ENCODE measurements at regions not wholly inside any gene's neighbourhood (a gene's known extent, or its start where the extent isn't known, plus 50 kb on each side); places are given as distances from the start of the nearest gene placed in this dataset.

- Histone ChIP-seq H3K9me3 (ENCODE audit: control extremely low read depth in 1 of 5, control insufficient read depth in 4 of 5, insufficient read depth in 2 of 5, low read depth in 1 of 5, low read length in 4 of 5) (no peaks in the 10 kb centered on the region), H3K27ac (ENCODE audit: insufficient read depth in 1 of 2, low read depth in 1 of 2, low read length in 2 of 2, poor library complexity in 1 of 2, severe bottlenecking in 2 of 2) (no peak overlapping the region), H3K36me3 (ENCODE audit: control insufficient read depth in 4 of 4, insufficient read depth in 4 of 4, low read length in 3 of 4) (no peaks in the 10 kb centered on the region), H3K4me3 (ENCODE audit: control insufficient read depth in 1 of 7, extremely low read depth in 1 of 7, insufficient read depth in 4 of 7, low read depth in 2 of 7, low read length in 6 of 7) (no peak overlapping the region), H3K27me3 (replicated peaks in 2 of 5; ENCODE audit: control insufficient read depth in 4 of 5, insufficient read depth in 5 of 5, low read length in 4 of 5) (peaks cover 0 to 4% (median 0%) of the 10 kb centered on the region in 5 experiments), H3K4me1 (ENCODE audit: control extremely low read depth in 1 of 4, control insufficient read depth in 4 of 4, insufficient read depth in 4 of 4, low read length in 3 of 4) (no peaks in the 10 kb centered on the region)
- ChIA-PET POLR2A (no interaction called here), CTCF (interaction anchor here (1.8 kb wide), 1 partner anchor 10 kb away, joined by 10 read pairs; no protein-coding TSS in a partner anchor)
- DNase-seq: no peak
- 50% methylated on average over 2 of the region's 2 CpGs for WGBS (ENCODE audit: insufficient coverage)
Observed at GRCh38 chr1:224061436-224061835, 52.5 kb upstream of the FBXO28 start.

- ChIA-PET CTCF (no interaction called here), POLR2A (no interaction called here)
- no peaks in the 10 kb centered on the region for H3K36me3 ChIP-seq (ENCODE audit: control insufficient read depth in 4 of 4, insufficient read depth in 4 of 4, low read length in 3 of 4)
Observed at GRCh38 chr1:224059897-224060427, 53.9 kb upstream of the FBXO28 start.

GRCh38 chr1:224058303-224058702 is 55.6 kb upstream of the FBXO28 start:
- no peak overlapping the region for H3K27ac ChIP-seq (ENCODE audit: insufficient read depth in 1 of 2, low read depth in 1 of 2, low read length in 2 of 2, poor library complexity in 1 of 2, severe bottlenecking in 2 of 2)
- peaks cover 0 to 4% (median 0%) of the 10 kb centered on the region in 5 experiments for H3K27me3 ChIP-seq (replicated peaks in 2 of 5; ENCODE audit: control insufficient read depth in 4 of 5, insufficient read depth in 5 of 5, low read length in 4 of 5)
- no peaks in the 10 kb centered on the region for H3K36me3 ChIP-seq (ENCODE audit: control insufficient read depth in 4 of 4, insufficient read depth in 4 of 4, low read length in 3 of 4)
- DNase-seq: no peak
- H3K4me3 ChIP-seq (ENCODE audit: control insufficient read depth in 1 of 7, extremely low read depth in 1 of 7, insufficient read depth in 4 of 7, low read depth in 2 of 7, low read length in 6 of 7): no peak overlapping the region
- ChIA-PET CTCF (interaction anchor here (1.2 kb wide), 1 partner anchor 9 kb away, joined by 3 read pairs; no protein-coding TSS in a partner anchor), POLR2A (no interaction called here)
- no peaks in the 10 kb centered on the region for H3K9me3 ChIP-seq (ENCODE audit: control extremely low read depth in 1 of 5, control insufficient read depth in 4 of 5, insufficient read depth in 2 of 5, low read depth in 1 of 5, low read length in 4 of 5)
- 100% methylated on average over 4 of the region's 5 CpGs for WGBS (ENCODE audit: insufficient coverage)
- no peaks in the 10 kb centered on the region for H3K4me1 ChIP-seq (ENCODE audit: control extremely low read depth in 1 of 4, control insufficient read depth in 4 of 4, insufficient read depth in 4 of 4, low read length in 3 of 4)

More at GRCh38 chr1:224059897-224060427, 53.9 kb upstream of the FBXO28 start:
- H3K27ac ChIP-seq (ENCODE audit: insufficient read depth in 1 of 2, low read depth in 1 of 2, low read length in 2 of 2, poor library complexity in 1 of 2, severe bottlenecking in 2 of 2): no peak overlapping the region
- no peak overlapping the region for H3K4me3 ChIP-seq (ENCODE audit: control insufficient read depth in 1 of 7, extremely low read depth in 1 of 7, insufficient read depth in 4 of 7, low read depth in 2 of 7, low read length in 6 of 7)
- DNase-seq: no peak
- no peaks in the 10 kb centered on the region for H3K4me1 ChIP-seq (ENCODE audit: control extremely low read depth in 1 of 4, control insufficient read depth in 4 of 4, insufficient read depth in 4 of 4, low read length in 3 of 4)
- peaks cover 0 to 4% (median 0%) of the 10 kb centered on the region in 5 experiments for H3K27me3 ChIP-seq (replicated peaks in 2 of 5; ENCODE audit: control insufficient read depth in 4 of 5, insufficient read depth in 5 of 5, low read length in 4 of 5)
- WGBS (ENCODE audit: insufficient coverage): 96% methylated on average over 3 of the region's 6 CpGs
- H3K9me3 ChIP-seq (ENCODE audit: control extremely low read depth in 1 of 5, control insufficient read depth in 4 of 5, insufficient read depth in 2 of 5, low read depth in 1 of 5, low read length in 4 of 5): no peaks in the 10 kb centered on the region

- CTCF ChIA-PET: interaction anchor here (1.2 kb wide), 1 partner anchor 8 kb away, joined by 3 read pairs; no protein-coding TSS in a partner anchor
- Histone ChIP-seq H3K27me3 (replicated peaks in 2 of 5; ENCODE audit: control insufficient read depth in 4 of 5, insufficient read depth in 5 of 5, low read length in 4 of 5) (peaks cover 0 to 2% (median 0%) of the 10 kb centered on the region in 5 experiments), H3K4me3 (ENCODE audit: control insufficient read depth in 1 of 7, extremely low read depth in 1 of 7, insufficient read depth in 4 of 7, low read depth in 2 of 7, low read length in 6 of 7) (no peak overlapping the region), H3K36me3 (ENCODE audit: control insufficient read depth in 4 of 4, insufficient read depth in 4 of 4, low read length in 3 of 4) (no peaks in the 10 kb centered on the region), H3K4me1 (ENCODE audit: control extremely low read depth in 1 of 4, control insufficient read depth in 4 of 4, insufficient read depth in 4 of 4, low read length in 3 of 4) (no peaks in the 10 kb centered on the region), H3K27ac (ENCODE audit: insufficient read depth in 1 of 2, low read depth in 1 of 2, low read length in 2 of 2, poor library complexity in 1 of 2, severe bottlenecking in 2 of 2) (no peak overlapping the region), H3K9me3 (ENCODE audit: control extremely low read depth in 1 of 5, control insufficient read depth in 4 of 5, insufficient read depth in 2 of 5, low read depth in 1 of 5, low read length in 4 of 5) (no peaks in the 10 kb centered on the region)
- POLR2A ChIA-PET: no interaction called here
- no peak for DNase-seq
- 96% methylated on average over 3 of the region's 7 CpGs for WGBS (ENCODE audit: insufficient coverage)
Observed at GRCh38 chr1:224057461-224058199, 56.3 kb upstream of the FBXO28 start.

GRCh38 chr1:224054611-224055010 is 59.3 kb upstream of the FBXO28 start:
- no peak overlapping the region for H3K4me3 ChIP-seq (ENCODE audit: control insufficient read depth in 1 of 7, extremely low read depth in 1 of 7, insufficient read depth in 4 of 7, low read depth in 2 of 7, low read length in 6 of 7)
- no peaks in the 10 kb centered on the region for H3K36me3 ChIP-seq (ENCODE audit: control insufficient read depth in 4 of 4, insufficient read depth in 4 of 4, low read length in 3 of 4)
- no peaks in the 10 kb centered on the region for H3K4me1 ChIP-seq (ENCODE audit: control extremely low read depth in 1 of 4, control insufficient read depth in 4 of 4, insufficient read depth in 4 of 4, low read length in 3 of 4)
- ChIA-PET POLR2A (no interaction called here), CTCF (no interaction called here)
- no peak for DNase-seq
- WGBS (ENCODE audit: insufficient coverage): 93% methylated on average over 2 of the region's 3 CpGs
- no peak overlapping the region for H3K27ac ChIP-seq (ENCODE audit: insufficient read depth in 1 of 2, low read depth in 1 of 2, low read length in 2 of 2, poor library complexity in 1 of 2, severe bottlenecking in 2 of 2)
- H3K9me3 ChIP-seq (ENCODE audit: control extremely low read depth in 1 of 5, control insufficient read depth in 4 of 5, insufficient read depth in 2 of 5, low read depth in 1 of 5, low read length in 4 of 5): no peaks in the 10 kb centered on the region
- H3K27me3 ChIP-seq (replicated peaks in 2 of 5; ENCODE audit: control insufficient read depth in 4 of 5, insufficient read depth in 5 of 5, low read length in 4 of 5): peaks cover 0 to 2% (median 0%) of the 10 kb centered on the region in 5 experiments

GRCh38 chr1:224054012-224054411 is 59.9 kb upstream of the FBXO28 start:
- H3K36me3 ChIP-seq (ENCODE audit: control insufficient read depth in 4 of 4, insufficient read depth in 4 of 4, low read length in 3 of 4): no peaks in the 10 kb centered on the region
- no peak overlapping the region for H3K27ac ChIP-seq (ENCODE audit: insufficient read depth in 1 of 2, low read depth in 1 of 2, low read length in 2 of 2, poor library complexity in 1 of 2, severe bottlenecking in 2 of 2)
- ChIA-PET POLR2A (no interaction called here), CTCF (no interaction called here)
- H3K9me3 ChIP-seq (ENCODE audit: control extremely low read depth in 1 of 5, control insufficient read depth in 4 of 5, insufficient read depth in 2 of 5, low read depth in 1 of 5, low read length in 4 of 5): no peaks in the 10 kb centered on the region
- DNase-seq: peak in 2 of 3 donors; percentile 34 to 61
- H3K4me1 ChIP-seq (ENCODE audit: control extremely low read depth in 1 of 4, control insufficient read depth in 4 of 4, insufficient read depth in 4 of 4, low read length in 3 of 4): no peaks in the 10 kb centered on the region
- no peak overlapping the region for H3K4me3 ChIP-seq (ENCODE audit: control insufficient read depth in 1 of 7, extremely low read depth in 1 of 7, insufficient read depth in 4 of 7, low read depth in 2 of 7, low read length in 6 of 7)
- peaks cover 0 to 2% (median 0%) of the 10 kb centered on the region in 5 experiments for H3K27me3 ChIP-seq (replicated peaks in 2 of 5; ENCODE audit: control insufficient read depth in 4 of 5, insufficient read depth in 5 of 5, low read length in 4 of 5)
- WGBS (ENCODE audit: insufficient coverage): 11% methylated on average over 1 of the region's 2 CpGs

GRCh38 chr1:224053456-224053855 is 60.5 kb upstream of the FBXO28 start:
- no peak for DNase-seq
- Histone ChIP-seq H3K27me3 (replicated peaks in 2 of 5; ENCODE audit: control insufficient read depth in 4 of 5, insufficient read depth in 5 of 5, low read length in 4 of 5) (peaks cover 0 to 2% (median 0%) of the 10 kb centered on the region in 5 experiments), H3K9me3 (ENCODE audit: control extremely low read depth in 1 of 5, control insufficient read depth in 4 of 5, insufficient read depth in 2 of 5, low read depth in 1 of 5, low read length in 4 of 5) (no peaks in the 10 kb centered on the region), H3K4me3 (ENCODE audit: control insufficient read depth in 1 of 7, extremely low read depth in 1 of 7, insufficient read depth in 4 of 7, low read depth in 2 of 7, low read length in 6 of 7) (no peak overlapping the region), H3K27ac (ENCODE audit: insufficient read depth in 1 of 2, low read depth in 1 of 2, low read length in 2 of 2, poor library complexity in 1 of 2, severe bottlenecking in 2 of 2) (no peak overlapping the region), H3K36me3 (ENCODE audit: control insufficient read depth in 4 of 4, insufficient read depth in 4 of 4, low read length in 3 of 4) (no peaks in the 10 kb centered on the region), H3K4me1 (ENCODE audit: control extremely low read depth in 1 of 4, control insufficient read depth in 4 of 4, insufficient read depth in 4 of 4, low read length in 3 of 4) (no peaks in the 10 kb centered on the region)
- CTCF ChIA-PET: no interaction called here
- POLR2A ChIA-PET: no interaction called here
- 65% methylated on average over 4 of the region's 5 CpGs for WGBS (ENCODE audit: insufficient coverage)
